IPS-NIHi7 (cell line): ENCODE measurements at regions not wholly inside any gene's neighbourhood (a gene's known extent, or its start where the extent isn't known, plus 50 kb on each side); places are given as distances from the start of the nearest gene placed in this dataset.

ENCODE experiments used
- DNase-seq: peaks from one replicate; pipeline ENCODE4 v3.0.0; 2012; ENCODE audit warnings: mixed read lengths; ENCODE audit errors: extremely low spot score

- no peak for DNase-seq
These were observed 109.7 kb upstream of the SDK2 start for GRCh38 chr17:73753751-73754496.

GRCh38 chr17:73754886-73755400 lies 110.7 kb upstream of the SDK2 start:
- no peak for DNase-seq

- DNase-seq, result no peak
These were observed 113.2 kb upstream of the SDK2 start for GRCh38 chr17:73757420-73757819.

DNA sequence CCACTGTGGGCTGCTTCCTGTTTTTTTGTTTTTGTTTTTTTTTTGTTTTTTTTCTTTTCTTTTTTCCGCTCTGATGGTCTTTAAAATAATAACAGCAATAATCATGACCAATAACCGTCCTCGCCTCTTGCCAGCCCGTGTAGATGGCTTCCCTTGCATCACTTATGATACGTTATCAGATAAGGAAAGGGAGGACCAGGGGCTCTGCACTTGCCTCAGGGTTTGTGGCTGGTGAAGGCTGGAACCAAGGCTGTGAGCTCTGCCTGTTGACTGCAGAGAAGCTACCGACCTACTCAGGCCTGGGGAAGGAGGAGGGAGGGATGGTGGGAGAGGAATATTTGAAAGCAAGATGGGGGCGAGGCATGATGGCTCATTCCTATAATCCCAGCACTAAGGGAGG lies 114.0 kb upstream of the SDK2 start:
- no peak for DNase-seq

- no peak for DNase-seq
These were observed 115.1 kb upstream of the SDK2 start for GRCh38 chr17:73759324-73759723.

DNA sequence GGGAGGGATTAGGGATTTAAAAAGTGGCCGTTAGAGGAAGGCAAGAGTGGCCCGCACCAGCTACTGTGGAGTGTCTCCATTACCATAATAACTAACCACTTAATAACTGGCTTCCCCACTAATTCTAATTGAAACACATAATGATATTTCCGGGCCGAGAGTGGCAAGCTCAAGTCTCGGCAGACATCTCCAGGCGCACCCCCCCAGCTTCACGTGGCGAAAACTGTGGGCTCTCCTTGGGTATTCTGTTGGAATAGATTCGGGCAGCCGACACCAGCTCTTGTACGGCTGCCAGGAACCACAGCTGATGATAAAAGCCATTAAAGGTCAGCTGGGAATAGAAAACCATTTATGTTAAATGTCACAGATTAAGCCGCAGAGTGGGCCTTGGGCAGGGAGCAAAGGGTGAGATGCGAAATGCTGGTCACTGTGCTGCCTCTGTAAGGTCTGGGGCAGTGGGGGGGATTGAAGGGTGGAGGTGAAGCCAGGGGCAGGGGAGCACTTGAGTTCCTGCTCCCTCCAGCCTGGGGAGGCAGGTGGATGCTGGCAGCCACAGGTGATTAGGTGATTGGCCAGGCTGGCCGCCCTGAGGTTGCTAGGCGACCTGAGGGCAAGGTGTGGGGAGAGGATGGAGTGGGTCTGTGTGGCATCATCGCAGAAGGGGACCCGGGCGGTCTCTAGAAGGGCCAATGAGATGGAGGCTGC lies 115.6 kb upstream of the SDK2 start:
- DNase-seq, result peak; percentile 62

DNA sequence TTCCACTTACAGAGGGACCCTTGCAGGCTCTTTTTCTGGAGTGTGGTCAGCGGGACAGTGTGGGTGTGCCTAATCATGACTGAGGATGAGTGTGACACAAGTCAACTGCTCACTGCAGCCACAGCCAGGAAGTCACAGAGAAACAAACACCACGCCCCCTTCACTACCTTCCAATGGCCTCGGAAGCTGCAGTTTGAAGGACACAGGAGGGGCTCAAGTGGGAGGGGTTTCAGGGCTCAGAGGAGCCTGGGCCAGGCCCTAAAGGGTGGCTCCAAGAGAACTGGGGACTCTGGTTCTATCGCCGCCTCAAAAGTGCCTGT lies 116.2 kb upstream of the SDK2 start:
- DNase-seq, result peak; percentile 81

DNA sequence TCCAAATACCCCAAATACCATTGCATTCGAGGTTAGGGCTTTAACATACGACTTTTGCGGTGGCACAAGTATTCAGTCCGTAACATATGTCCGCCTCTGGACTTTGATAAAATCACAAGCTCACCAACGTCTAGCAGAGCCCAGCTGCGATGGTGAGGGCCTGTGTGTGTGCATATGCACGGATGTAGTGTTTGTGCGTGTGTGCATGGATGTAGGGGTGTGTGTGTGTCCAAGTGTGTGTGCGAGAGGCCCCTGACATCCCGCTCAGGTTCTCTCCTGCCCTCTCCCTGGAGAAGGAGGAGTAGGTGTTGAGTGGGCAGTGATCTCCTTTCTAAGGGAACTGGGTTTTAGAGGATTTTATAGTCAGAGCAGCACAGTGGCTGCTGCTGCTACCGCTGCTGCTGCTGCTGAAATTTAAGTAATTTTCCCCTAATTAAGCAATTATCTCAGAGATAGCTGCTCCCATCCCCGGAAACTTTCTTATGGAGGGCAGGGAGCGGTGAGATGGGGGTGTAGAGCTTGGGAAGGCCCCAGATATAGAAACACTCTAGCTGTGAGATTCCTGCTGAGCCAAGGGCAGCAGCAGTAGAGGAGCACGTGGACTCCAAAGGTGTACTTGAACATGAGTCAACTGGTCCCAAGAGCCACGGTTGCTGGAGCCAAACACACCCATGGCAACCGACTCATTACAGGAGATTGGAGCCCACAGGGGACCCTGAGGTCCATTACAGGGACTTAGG lies 121.7 kb upstream of the SDK2 start:
- DNase-seq, result no peak

GRCh38 chr17:73767696-73768095 lies 123.5 kb upstream of the SDK2 start:
- no peak for DNase-seq

DNA sequence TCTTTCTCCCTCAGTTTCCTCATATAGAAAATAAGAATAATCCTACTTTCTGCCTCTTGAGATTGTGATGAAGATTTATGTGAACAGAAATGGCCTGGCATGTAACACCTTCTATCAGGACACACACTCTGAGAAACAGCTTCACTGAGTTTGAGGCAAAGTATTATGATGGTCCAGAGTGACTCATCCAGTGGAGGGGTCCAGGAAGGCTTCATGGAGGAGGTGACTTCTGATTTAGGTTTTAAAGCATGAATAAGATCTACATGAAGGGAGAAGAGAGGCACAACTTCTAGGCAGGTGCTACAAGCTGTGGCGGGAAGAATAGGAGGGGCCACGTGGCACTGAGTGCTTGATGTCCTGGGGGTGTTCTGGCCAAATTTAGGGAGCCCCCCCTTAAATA lies 124.4 kb upstream of the SDK2 start:
- no peak for DNase-seq

DNA sequence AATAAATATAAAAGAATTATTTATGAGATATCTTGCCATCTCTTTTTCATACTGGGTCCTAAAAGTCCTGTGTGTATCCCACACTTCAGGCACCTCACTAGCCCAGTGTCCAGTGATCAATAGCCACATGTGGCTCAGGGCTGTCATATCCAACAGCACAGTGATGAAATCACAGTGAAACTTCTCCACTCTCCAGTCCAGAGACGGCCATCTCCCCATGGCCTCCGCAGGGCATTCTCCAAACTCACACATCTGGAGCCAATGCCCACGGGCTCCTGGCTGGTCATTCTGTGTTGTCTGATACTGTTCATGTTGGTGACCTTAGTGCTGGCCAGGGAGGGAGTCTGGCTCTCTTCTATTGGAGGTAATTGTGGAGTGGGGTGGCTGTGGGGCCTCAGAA lies 125.2 kb upstream of the SDK2 start:
- DNase-seq, result no peak

DNA sequence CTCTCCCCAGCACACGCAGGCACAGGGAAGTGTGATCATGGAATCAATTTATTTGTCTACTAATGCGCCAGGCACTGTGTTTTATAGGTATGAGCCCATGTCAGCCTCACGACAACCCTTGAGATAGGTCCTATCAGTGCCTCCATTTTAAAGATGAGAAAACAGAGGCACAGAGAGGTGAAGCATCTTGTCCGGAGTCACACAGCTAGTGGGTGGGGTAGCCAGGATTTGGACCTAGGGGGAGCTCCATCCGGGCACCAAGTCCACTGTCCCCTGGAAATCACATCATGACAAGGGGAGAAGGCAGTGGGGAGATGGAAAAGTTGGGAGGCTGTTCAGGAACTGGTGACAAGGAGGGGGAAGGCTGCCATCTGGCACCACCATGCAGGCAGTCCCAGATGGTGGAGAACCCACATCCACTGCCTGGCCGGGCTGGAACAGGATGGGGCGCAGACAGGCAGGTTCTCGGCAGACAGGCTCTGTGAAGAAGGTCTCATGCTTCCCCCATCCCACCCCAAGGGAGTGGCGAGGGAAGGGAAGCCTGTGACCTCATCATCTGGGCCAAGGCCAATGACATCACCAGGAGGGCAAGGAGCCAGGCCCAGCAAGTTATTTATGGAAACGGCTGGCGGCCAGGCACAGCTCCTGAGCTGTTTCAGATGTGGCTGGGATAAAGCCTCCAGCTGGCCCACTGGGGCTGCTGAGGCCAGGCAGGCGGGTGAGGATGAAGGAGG lies 126.0 kb upstream of the SDK2 start:
- no peak for DNase-seq

DNA sequence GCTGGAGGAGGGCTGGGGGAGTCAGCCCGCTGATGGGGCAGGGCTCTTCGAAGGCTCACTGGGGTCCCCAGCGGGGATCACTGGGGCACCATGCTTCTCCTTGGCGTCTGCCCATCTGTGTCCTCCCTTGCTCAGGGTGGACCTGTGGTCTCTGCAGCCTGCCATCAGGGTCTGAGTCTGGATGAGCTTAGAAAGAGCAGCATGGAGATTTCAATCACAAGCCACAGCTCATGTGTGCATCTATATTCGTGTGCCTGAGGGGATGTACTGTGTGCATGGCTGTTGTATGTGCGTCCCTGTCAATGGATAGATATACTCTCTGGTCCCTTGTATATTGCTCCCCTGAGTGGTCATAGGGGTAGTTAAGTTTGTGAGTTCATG lies 126.6 kb upstream of the SDK2 start:
- DNase-seq, result no peak

DNA sequence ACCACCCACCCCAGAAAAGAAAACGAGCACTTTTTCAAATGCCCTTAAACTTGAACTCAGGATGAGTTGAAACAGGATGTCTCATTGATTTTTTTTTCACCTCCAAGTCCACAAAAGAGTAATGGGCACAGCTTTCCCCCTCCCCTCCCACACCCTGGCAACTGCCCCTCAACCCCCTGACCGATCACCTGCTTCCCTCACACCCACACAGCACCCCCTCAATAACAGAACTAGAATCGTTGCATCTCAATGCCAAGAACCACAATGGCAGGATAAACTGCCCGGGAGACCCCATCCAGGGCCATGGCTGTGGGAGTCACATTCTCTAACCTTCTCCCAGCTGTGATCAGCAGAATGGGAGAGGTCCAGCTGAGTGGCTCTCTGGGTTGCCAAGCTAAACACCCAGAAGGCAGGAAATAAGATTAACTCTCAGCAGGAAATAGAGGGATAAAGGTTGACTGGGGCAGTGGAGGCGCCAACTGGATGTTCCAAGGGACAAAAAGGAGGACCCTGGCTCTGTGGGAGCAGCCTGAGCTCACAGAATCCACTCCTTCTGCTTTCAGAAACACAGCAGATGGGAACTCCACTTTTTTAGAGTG lies 128.0 kb upstream of the SDK2 start:
- DNase-seq, result no peak

- no peak for DNase-seq
These were observed 129.5 kb upstream of the SDK2 start for GRCh38 chr17:73773702-73774101.

DNA sequence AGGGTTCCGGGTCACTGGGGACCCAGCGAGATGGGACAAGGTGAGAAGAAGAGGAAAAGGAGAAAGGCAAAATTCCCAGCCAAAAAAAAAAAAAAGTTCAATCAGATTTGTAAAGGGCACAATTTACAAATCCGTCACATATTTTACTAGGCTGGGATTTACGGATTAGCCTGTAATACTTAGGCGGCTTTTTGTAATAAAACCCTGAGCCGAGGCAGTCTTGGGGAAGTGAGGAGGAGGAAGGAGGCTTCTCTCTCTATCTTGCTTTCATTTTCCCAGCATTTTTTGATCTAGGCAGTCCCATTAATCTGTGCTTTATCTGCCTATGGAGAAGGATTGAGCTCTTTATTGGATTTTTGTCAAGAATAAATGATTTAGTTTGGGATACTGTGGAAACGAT lies 130.6 kb upstream of the SDK2 start:
- DNase-seq, result no peak

DNA sequence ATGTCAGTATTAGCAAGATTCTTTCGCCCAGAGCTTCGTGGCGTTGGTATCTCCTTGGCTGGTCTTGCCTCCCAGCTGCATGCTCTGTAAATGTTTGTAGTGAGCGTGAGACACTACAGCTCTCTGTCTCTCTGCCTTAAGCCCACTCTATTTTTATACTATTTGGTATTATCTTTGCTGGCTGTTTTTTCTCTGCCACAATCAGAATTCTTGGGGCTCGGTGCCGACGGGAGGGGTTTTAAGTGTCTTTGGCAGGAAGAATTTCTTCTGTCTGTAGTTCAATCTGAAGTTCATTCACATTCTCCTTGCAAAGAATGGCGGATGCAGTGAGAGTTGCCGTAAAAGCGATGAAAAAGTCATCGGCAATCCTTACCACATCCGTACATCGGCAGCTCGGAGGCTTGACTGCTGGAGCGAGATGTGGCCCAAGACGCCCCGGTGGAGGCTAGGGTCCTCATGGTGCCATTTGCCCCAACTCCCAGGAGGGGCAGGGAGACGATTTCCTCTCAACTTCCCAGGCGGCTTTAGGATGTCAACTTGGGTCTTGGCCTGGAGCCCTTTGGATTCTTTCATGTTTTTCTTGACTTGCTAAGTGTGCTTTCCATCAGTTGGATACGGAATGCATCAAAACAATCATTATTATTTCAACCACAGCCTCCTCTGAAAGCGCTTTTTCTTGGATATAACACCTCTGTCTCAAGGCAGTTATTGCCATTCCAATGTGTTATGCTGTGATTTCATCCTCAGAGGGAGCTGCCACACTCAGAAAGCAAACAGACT lies 132.3 kb upstream of the SDK2 start:
- DNase-seq, result no peak

- DNase-seq, result no peak
These were observed 132.8 kb upstream of the SDK2 start for GRCh38 chr17:73777131-73777449.

GRCh38 chr17:73782231-73782630 lies 138.0 kb upstream of the SDK2 start:
- no peak for DNase-seq

DNA sequence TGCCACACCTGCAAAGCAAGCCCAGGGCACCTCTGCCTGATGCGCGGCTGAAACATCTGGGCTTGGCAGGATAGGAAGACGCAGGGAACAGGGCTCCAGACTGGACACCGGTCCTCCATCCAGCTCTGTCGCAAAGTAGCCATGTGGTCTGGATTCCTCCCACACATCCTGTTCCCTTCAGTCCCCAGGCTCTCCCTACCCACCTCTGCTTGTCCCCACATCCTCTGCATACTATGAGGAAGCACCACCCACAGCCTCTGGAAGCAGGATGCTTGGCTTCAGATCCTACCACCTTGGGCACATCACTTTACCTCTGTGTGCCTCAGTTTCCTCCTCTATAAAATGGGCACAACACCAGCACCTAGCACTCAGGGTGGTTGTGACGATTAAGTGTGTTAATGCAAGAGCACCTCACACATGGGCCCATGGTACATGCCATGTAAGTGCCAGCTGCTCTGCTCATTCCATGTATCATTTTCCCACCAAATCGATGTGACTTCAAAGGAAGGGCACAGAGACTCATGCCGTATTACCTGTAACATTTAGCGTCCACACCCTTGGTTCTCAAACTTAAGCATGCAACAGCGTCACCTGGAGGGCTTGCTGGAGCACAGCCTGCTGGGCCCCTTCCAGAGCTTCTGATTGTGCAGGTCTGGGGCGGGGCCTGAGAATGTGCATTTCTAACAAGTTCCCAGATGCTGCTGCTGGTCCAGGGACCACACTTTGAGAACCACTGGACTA lies 138.6 kb upstream of the SDK2 start:
- peak; percentile 64 for DNase-seq
